GM21367 (cell line): ENCODE measurements at regions not wholly inside any gene's neighbourhood (a gene's known extent, or its start where the extent isn't known, plus 50 kb on each side); places are given as distances from the start of the nearest gene placed in this dataset.
"Not testable (repeated sequence)": the region's sequence is repeated elsewhere in the genome, so short reads cannot be mapped to it uniquely, and the experiment has no call there.

Source experiments
- ATAC-seq: cut with Tn5 transposase; IDR thresholded peaks from one replicate; pipeline ENCODE4 v1.9.1; 2021; ENCODE audit not compliant: unreplicated experiment

- ATAC-seq = no peak
Observed at GRCh38 chr2:147325990-147326389, 518.8 kb upstream of the ACVR2A start.

- no peak for ATAC-seq
Observed at GRCh38 chr2:147320146-147320545, 524.7 kb upstream of the ACVR2A start.

DNA sequence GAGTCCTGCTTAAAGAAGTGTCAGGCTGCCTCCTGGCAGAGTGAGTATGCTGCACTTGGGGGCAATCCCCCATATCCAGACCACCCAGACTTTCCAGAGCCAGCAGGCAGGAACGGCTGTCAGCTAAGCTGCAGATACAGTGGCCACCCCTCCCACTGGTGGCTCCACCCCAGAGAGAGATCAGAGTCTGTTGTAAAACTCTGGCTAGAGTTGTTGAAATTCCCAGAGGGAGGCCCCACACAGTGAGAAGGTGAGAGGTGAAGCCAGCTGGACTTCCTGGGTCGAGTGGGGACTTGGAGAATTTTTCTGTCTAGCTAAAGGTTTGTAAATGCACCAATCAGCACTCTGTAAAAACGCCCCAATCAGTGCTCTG, 533.8 kb upstream of the ACVR2A start:
- ATAC-seq = no peak

GRCh38 chr2:147310335-147311057, 534.3 kb upstream of the ACVR2A start:
- ATAC-seq = no peak

DNA sequence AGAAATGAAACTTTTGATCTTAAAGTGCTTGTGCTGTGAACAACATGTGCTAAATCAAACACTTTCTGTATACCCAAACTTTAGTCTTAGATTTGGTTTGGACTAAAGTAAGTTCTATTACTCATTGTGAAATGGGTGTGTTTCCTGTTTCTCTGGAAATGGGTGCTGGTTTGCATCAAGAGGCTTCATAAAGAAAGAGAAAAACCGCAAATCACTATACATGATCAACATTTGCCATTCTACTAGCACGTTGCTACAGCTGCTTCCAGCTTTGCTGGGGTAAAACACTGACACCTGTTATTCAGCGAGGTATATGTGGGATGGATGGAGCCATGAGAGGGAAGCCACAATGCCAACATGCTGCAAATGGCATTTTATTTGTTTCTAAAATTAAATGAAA, 547.0 kb upstream of the ACVR2A start:
- ATAC-seq = peak; percentile 96

- no peak for ATAC-seq
Observed at GRCh38 chr2:147294825-147295392, 549.9 kb upstream of the ACVR2A start.

GRCh38 chr2:147293991-147294824, 550.6 kb upstream of the ACVR2A start:
- no peak for ATAC-seq

GRCh38 chr2:147288131-147288530, 556.7 kb upstream of the ACVR2A start:
- no peak for ATAC-seq

DNA sequence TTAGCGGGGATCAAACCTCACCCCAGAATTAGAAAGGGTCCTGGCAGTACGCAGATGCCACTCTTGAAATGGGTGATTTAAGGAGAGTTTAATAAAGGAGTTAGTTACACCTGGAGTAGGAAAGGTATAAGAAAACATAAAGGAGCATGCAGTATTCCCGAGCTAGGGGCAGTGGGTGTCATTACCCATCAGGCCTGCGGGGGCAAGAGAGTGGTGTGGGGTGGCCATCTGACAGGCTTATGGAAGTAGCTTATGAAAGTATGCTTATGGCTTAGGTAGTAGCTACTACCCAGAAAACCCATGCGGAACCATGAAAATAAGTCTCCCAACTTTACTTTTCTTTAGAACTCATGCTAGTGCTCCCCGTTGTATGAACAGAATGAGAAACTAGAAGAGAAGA, 568.9 kb upstream of the ACVR2A start:
- no peak for ATAC-seq

DNA sequence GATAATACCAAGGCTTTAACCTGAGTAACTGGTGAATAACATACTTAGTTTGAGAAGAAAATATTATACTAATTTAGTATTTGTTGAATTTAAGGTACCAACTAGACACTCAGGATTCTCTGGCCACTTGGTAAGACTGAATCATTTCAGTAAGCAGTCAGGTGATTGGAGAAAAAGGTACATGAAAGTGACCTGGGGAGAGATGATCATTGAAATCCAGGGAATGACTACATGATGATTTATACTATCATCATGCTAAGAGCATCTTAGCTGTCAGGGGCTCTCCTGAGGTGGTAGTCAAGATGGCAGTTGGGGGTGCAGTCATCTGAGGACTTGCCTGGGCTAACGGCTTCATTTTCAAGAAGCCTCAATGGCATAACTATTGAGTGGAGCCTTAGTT, 571.2 kb upstream of the ACVR2A start:
- no peak for ATAC-seq

GRCh38 chr2:147273106-147273505, 571.7 kb upstream of the ACVR2A start:
- no peak for ATAC-seq

DNA sequence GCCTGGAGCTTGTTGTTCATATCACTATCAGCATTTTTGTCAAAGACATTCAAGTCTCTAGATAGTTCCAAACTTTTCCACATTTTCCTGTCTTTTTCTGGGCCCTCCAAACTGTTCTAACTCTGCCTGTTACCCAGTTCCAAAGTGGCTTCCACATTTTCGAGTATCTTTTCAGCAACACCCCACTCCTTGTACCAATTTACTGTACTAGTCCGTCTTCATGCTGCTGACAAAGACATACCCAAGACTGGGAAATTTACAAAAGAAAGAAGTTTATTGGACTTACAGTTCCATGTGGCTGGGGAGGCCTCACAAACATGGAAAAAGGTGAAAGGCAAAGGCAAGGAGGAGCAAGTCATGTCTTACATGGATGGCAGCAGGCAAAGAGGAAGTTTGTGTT, 575.2 kb upstream of the ACVR2A start:
- not testable (repeated sequence) for ATAC-seq

DNA sequence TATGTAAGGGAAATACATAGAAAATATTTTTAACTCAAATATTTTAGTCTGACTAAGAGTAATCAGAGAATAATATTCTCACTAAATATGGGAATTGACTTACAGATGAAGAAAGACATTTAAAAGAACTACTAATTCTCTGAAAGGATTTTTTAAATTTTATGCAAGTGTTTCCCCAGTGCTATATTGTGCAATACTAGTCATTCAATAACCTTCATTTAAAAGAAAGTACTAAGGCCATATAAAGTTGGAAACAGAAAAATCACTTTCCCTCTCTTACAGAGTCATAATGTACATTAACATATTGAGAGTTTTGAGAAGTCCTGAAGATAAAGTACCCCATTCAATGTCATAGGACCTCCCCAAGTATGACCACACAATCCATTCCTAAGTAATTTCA, 584.6 kb upstream of the ACVR2A start:
- no peak for ATAC-seq

DNA sequence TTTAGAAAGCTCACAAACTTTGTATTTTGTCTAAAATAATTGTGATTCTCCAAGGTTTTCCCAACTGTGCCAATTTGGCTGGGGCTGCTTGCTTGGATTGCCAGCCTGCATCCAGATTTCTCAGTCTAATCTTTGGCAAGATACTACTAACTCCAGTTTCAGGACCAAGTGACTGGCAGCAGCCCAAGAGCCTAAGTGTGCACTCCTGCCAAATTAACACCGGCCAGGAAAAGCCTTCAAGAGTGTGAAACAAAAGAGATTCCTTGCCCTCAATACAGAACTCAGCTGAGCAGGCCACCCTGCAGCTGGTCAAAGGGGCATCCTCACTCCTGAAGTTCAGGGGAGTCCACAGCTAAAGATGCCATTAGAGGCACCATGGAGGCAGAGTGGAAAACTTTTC, 589.0 kb upstream of the ACVR2A start:
- ATAC-seq = no peak

GRCh38 chr2:147250652-147251356, 594.0 kb upstream of the ACVR2A start:
- no peak for ATAC-seq

DNA sequence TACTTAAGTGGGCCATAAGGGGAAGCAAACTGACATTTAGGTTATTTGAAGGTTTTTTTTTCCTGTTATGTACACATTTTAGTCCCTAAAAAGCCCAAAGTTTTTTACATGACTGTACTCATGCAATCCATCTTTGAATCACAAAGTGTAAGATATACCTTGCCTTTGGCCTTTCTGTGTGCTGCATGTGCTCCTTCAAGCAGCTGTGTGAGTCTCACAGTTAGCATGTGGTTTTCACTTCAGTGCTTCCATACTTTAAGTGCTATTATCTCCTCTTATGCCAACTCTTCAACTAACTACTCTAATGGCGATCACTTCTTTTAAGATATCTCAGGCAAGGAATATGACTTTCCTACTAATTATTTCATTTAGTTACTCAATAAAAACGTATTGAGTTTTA, 597.1 kb upstream of the ACVR2A start:
- ATAC-seq = no peak

DNA sequence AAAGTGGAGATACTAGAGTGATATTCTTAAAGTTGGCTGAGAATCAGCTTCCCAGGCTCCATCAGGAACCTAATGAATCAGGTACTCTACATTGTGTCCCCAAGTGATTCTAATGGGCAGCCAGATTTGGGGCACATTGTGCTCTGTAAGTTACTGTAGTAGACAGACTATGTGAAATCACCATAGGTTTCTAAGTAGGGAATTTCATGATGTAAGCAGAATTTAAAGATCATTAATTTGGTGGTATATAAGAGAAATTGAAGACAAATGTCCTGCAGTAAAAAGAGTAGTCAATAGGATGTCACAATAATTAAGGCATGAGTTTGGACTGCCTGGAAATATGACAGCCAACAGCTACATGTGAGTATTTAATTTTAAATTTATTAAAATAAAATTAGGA, 602.4 kb upstream of the ACVR2A start:
- no peak for ATAC-seq

- ATAC-seq = no peak
Observed at GRCh38 chr2:147236601-147237000, 608.2 kb upstream of the ACVR2A start.

- ATAC-seq = no peak
Observed at GRCh38 chr2:147232225-147232669, 612.6 kb upstream of the ACVR2A start.

DNA sequence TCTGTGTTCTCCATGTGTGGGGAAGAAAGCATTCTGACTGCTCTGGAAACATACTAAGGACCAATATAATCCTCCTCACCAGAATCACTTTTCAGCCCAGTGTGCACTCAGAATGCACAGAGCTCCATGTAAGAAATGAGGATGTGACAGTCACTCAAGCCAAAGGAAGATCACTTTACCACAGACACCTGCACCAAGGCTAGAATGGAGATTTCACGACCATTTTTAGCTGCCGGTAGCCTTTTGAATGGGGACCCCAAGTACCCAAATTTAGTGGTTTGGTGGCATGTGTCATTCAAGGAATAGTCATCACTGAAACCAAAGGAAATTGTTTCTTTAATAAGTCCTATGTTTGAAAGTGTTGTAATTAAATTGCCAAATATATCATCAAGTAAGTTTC, 613.2 kb upstream of the ACVR2A start:
- peak; percentile 89 for ATAC-seq

DNA sequence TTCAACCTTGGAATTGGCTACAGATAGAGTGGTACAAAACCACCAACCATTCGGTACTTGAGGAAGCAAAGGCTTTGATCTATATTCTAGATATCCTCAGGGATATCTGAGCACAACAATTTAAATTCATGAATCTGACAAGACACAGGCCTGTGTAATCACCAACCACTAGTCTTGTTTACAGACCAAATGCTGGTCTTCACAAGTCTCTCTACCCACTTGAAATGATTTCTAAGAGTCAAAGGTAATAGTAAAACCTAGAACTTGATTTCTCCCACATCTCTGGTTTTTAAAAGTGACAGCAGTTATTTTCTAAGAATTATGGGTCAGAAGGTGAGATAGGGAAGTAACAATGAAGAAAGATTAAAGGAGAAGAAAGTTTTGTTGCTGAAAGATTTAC, 613.7 kb upstream of the ACVR2A start:
- ATAC-seq = no peak
